ENCODE measurements at regions not wholly inside any gene's neighbourhood (a gene's known extent, or its start where the extent isn't known, plus 50 kb on each side); places are given as distances from the start of the nearest gene placed in this dataset.

- Histone ChIP-seq H3K36me3 (ENCODE audit: control insufficient read depth, insufficient read depth, low read length) (no peaks in the 10 kb centered on the region), H3K9me3 (ENCODE audit: control insufficient read depth, low read length) (no peaks in the 10 kb centered on the region), H3K27ac (ENCODE audit: low read depth, low read length, severe bottlenecking) (no peak overlapping the region), H3K4me1 (ENCODE audit: control insufficient read depth, insufficient read depth, low read length, poor library complexity, severe bottlenecking) (no peaks in the 10 kb centered on the region), H3K4me3 (ENCODE audit: extremely low read depth, insufficient read depth, low read length, poor library complexity, severe bottlenecking) (no peak overlapping the region)
- no CpG with 5 or more reads among the region's 2 CpGs for WGBS, 2 experiments (ENCODE audit: insufficient coverage in 2 of 2)
Measured at GRCh38 chr5:125786021-125786420, 637.2 kb upstream of the GRAMD2B start.

DNA sequence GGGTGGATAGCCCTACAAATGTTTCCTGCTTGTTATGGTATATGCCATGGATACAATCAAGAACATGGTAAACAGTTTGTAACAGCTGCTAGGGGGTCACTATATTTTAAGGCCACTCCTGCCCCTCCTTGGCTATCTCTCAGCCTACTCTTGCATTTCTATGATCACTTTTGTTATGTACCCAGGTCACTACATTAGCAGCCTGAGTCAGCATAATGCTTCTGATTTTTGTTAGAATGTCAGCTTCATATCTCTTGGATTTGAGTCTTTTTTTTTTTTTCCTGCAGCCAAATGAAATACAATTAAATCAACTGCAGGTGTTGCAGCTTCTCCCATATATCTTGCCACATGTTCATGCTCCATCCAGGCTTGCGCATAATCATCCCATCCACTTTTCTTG lies 629.7 kb upstream of the GRAMD2B start:
- Histone ChIP-seq H3K36me3 (ENCODE audit: control insufficient read depth, insufficient read depth, low read length) (no peaks in the 10 kb centered on the region), H3K4me1 (ENCODE audit: control insufficient read depth, insufficient read depth, low read length, poor library complexity, severe bottlenecking) (no peaks in the 10 kb centered on the region), H3K9me3 (ENCODE audit: control insufficient read depth, low read length) (no peaks in the 10 kb centered on the region), H3K27ac (ENCODE audit: low read depth, low read length, severe bottlenecking) (no peak overlapping the region), H3K4me3 (ENCODE audit: extremely low read depth, insufficient read depth, low read length, poor library complexity, severe bottlenecking) (no peak overlapping the region)
- 100% methylated on average over 1 of the region's 1 CpG for WGBS, 2 experiments (ENCODE audit: insufficient coverage in 2 of 2)

GRCh38 chr5:125794922-125795321 lies 628.3 kb upstream of the GRAMD2B start:
- Histone ChIP-seq H3K36me3 (ENCODE audit: control insufficient read depth, insufficient read depth, low read length) (no peaks in the 10 kb centered on the region), H3K9me3 (ENCODE audit: control insufficient read depth, low read length) (no peaks in the 10 kb centered on the region), H3K4me3 (ENCODE audit: extremely low read depth, insufficient read depth, low read length, poor library complexity, severe bottlenecking) (no peak overlapping the region), H3K27ac (ENCODE audit: low read depth, low read length, severe bottlenecking) (no peak overlapping the region), H3K4me1 (ENCODE audit: control insufficient read depth, insufficient read depth, low read length, poor library complexity, severe bottlenecking) (no peaks in the 10 kb centered on the region)

GRCh38 chr5:125798307-125798706 lies 624.9 kb upstream of the GRAMD2B start:
- H3K9me3 ChIP-seq (ENCODE audit: control insufficient read depth, low read length), result no peaks in the 10 kb centered on the region
- no peaks in the 10 kb centered on the region for H3K36me3 ChIP-seq (ENCODE audit: control insufficient read depth, insufficient read depth, low read length)
- H3K4me3 ChIP-seq (ENCODE audit: extremely low read depth, insufficient read depth, low read length, poor library complexity, severe bottlenecking), result no peak overlapping the region
- no peaks in the 10 kb centered on the region for H3K4me1 ChIP-seq (ENCODE audit: control insufficient read depth, insufficient read depth, low read length, poor library complexity, severe bottlenecking)
- no peak overlapping the region for H3K27ac ChIP-seq (ENCODE audit: low read depth, low read length, severe bottlenecking)

- Histone ChIP-seq H3K4me1 (ENCODE audit: control insufficient read depth, insufficient read depth, low read length, poor library complexity, severe bottlenecking) (no peaks in the 10 kb centered on the region), H3K9me3 (ENCODE audit: control insufficient read depth, low read length) (no peaks in the 10 kb centered on the region), H3K27ac (ENCODE audit: low read depth, low read length, severe bottlenecking) (no peak overlapping the region), H3K4me3 (ENCODE audit: extremely low read depth, insufficient read depth, low read length, poor library complexity, severe bottlenecking) (no peak overlapping the region), H3K36me3 (ENCODE audit: control insufficient read depth, insufficient read depth, low read length) (no peaks in the 10 kb centered on the region)
Measured at GRCh38 chr5:125812651-125813050, 610.6 kb upstream of the GRAMD2B start.

- no peaks in the 10 kb centered on the region for H3K36me3 ChIP-seq (ENCODE audit: control insufficient read depth, insufficient read depth, low read length)
- WGBS, 2 experiments (ENCODE audit: insufficient coverage in 2 of 2), result no CpG with 5 or more reads among the region's 6 CpGs
- H3K4me1 ChIP-seq (ENCODE audit: control insufficient read depth, insufficient read depth, low read length, poor library complexity, severe bottlenecking), result no peaks in the 10 kb centered on the region
- H3K27ac ChIP-seq (ENCODE audit: low read depth, low read length, severe bottlenecking), result no peak overlapping the region
- H3K9me3 ChIP-seq (ENCODE audit: control insufficient read depth, low read length), result no peaks in the 10 kb centered on the region
- H3K4me3 ChIP-seq (ENCODE audit: extremely low read depth, insufficient read depth, low read length, poor library complexity, severe bottlenecking), result no peak overlapping the region
Measured at GRCh38 chr5:125813221-125813974, 609.8 kb upstream of the GRAMD2B start.

DNA sequence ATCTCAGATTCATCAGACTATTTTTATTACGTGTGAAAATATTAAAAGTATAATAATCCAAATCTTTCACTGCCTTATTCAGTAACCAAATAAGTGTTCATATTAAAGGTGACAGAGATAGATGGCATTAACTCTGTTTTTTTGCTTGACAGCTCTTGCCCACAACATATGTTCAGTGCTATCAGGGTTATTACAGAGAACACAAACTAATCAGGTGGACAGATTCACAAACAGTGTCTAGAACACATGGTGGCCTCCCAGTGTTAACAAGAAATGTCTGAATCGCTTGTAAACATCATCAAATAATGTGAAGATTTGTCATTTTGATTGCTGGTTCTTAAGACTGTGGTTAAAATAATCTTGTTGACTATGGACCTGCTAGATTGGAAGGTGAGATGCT lies 609.1 kb upstream of the GRAMD2B start:
- H3K4me1 ChIP-seq (ENCODE audit: control insufficient read depth, insufficient read depth, low read length, poor library complexity, severe bottlenecking), result no peaks in the 10 kb centered on the region
- no peak overlapping the region for H3K27ac ChIP-seq (ENCODE audit: low read depth, low read length, severe bottlenecking)
- WGBS, 2 experiments (ENCODE audit: insufficient coverage in 2 of 2), result 86 to 89% methylated on average over 1 of the region's 2 CpGs
- no peaks in the 10 kb centered on the region for H3K36me3 ChIP-seq (ENCODE audit: control insufficient read depth, insufficient read depth, low read length)
- H3K9me3 ChIP-seq (ENCODE audit: control insufficient read depth, low read length), result no peaks in the 10 kb centered on the region
- H3K4me3 ChIP-seq (ENCODE audit: extremely low read depth, insufficient read depth, low read length, poor library complexity, severe bottlenecking), result no peak overlapping the region

DNA sequence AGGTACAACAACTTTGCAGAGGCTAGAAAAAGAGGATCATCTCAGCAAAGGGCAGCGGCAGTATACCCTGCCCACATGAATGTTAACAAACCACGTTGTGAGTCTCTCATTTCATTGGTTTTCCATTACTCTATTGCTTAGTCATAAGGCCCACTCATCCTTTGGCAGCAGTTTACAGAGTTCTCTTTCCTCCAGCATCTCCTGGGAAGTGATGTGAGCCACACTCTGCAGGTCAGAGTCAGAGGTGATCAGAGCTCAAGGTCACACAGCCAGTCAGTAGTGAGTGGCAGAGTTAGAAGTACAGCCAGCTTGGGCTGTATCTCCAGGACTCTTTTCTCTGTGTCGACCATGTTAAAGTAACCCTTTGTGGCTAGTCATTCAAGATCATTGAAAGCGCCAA lies 599.6 kb upstream of the GRAMD2B start:
- H3K36me3 ChIP-seq (ENCODE audit: control insufficient read depth, insufficient read depth, low read length), result no peaks in the 10 kb centered on the region
- WGBS, 2 experiments (ENCODE audit: insufficient coverage in 2 of 2), result 92 to 100% methylated on average over 2 to 3 of the region's 4 CpGs
- H3K9me3 ChIP-seq (ENCODE audit: control insufficient read depth, low read length), result no peaks in the 10 kb centered on the region
- H3K27ac ChIP-seq (ENCODE audit: low read depth, low read length, severe bottlenecking), result no peak overlapping the region
- no peak overlapping the region for H3K4me3 ChIP-seq (ENCODE audit: extremely low read depth, insufficient read depth, low read length, poor library complexity, severe bottlenecking)
- H3K4me1 ChIP-seq (ENCODE audit: control insufficient read depth, insufficient read depth, low read length, poor library complexity, severe bottlenecking), result no peaks in the 10 kb centered on the region

GRCh38 chr5:125826214-125826613 lies 597.0 kb upstream of the GRAMD2B start:
- no peak overlapping the region for H3K27ac ChIP-seq (ENCODE audit: low read depth, low read length, severe bottlenecking)
- H3K9me3 ChIP-seq (ENCODE audit: control insufficient read depth, low read length), result peaks cover 2% of the 10 kb centered on the region
- H3K36me3 ChIP-seq (ENCODE audit: control insufficient read depth, insufficient read depth, low read length), result no peaks in the 10 kb centered on the region
- H3K4me1 ChIP-seq (ENCODE audit: control insufficient read depth, insufficient read depth, low read length, poor library complexity, severe bottlenecking), result no peaks in the 10 kb centered on the region
- H3K4me3 ChIP-seq (ENCODE audit: extremely low read depth, insufficient read depth, low read length, poor library complexity, severe bottlenecking), result no peak overlapping the region

- no peak overlapping the region for H3K4me3 ChIP-seq (ENCODE audit: extremely low read depth, insufficient read depth, low read length, poor library complexity, severe bottlenecking)
- H3K27ac ChIP-seq (ENCODE audit: low read depth, low read length, severe bottlenecking), result no peak overlapping the region
- no peaks in the 10 kb centered on the region for H3K4me1 ChIP-seq (ENCODE audit: control insufficient read depth, insufficient read depth, low read length, poor library complexity, severe bottlenecking)
- H3K9me3 ChIP-seq (ENCODE audit: control insufficient read depth, low read length), result peaks cover 4% of the 10 kb centered on the region
- no peaks in the 10 kb centered on the region for H3K36me3 ChIP-seq (ENCODE audit: control insufficient read depth, insufficient read depth, low read length)
- WGBS, 2 experiments (ENCODE audit: insufficient coverage in 2 of 2), result 88% methylated on average over 3 to 4 of the region's 4 CpGs
Measured at GRCh38 chr5:125829349-125829748, 593.9 kb upstream of the GRAMD2B start.

- peaks cover 4% of the 10 kb centered on the region for H3K9me3 ChIP-seq (ENCODE audit: control insufficient read depth, low read length)
- H3K4me3 ChIP-seq (ENCODE audit: extremely low read depth, insufficient read depth, low read length, poor library complexity, severe bottlenecking), result no peak overlapping the region
- no peaks in the 10 kb centered on the region for H3K4me1 ChIP-seq (ENCODE audit: control insufficient read depth, insufficient read depth, low read length, poor library complexity, severe bottlenecking)
- H3K36me3 ChIP-seq (ENCODE audit: control insufficient read depth, insufficient read depth, low read length), result no peaks in the 10 kb centered on the region
- H3K27ac ChIP-seq (ENCODE audit: low read depth, low read length, severe bottlenecking), result no peak overlapping the region
- WGBS, 2 experiments (ENCODE audit: insufficient coverage in 2 of 2), result no CpG with 5 or more reads among the region's 2 CpGs
Measured at GRCh38 chr5:125833398-125833797, 589.8 kb upstream of the GRAMD2B start.

All from mesodermal cell (in vitro differentiated cells).